Activated CD4-positive, alpha-beta T cell treated with anti-CD3 and anti-CD28 coated beads, Interleukin-2, amount 10 ng/mL, durations not matched to agents 7 days and 5 days (primary cell): ENCODE measurements at regions not wholly inside any gene's neighbourhood (a gene's known extent, or its start where the extent isn't known, plus 50 kb on each side); places are given as distances from the start of the nearest gene placed in this dataset.

ENCODE experiments used
- CTCF ChIA-PET: fragments of 350-600 bp; sonication (Branson Sonifier 250); formaldehyde crosslinking; loops from one replicate; lab custom pipeline; 2021; ENCODE audit warnings: antibody characterized with exemption; lab: Charles Lee
- POLR2A ChIA-PET: fragments of 350-600 bp; sonication (Branson Sonifier 250); formaldehyde crosslinking; loops from one replicate; lab custom pipeline; 2021; ENCODE audit warnings: antibody characterized with exemption; lab: Charles Lee
- DNase-seq: peaks from one replicate; pipeline ENCODE4 v3.0.0-alpha.2; 2020
- H3K27ac Mint-ChIP-seq: one replicate; pipeline ENCODE4 v1.8.0; 2021; ENCODE audit warnings: mild to moderate bottlenecking, moderate library complexity, mixed read lengths
- H3K27me3 Mint-ChIP-seq: one replicate; pipeline ENCODE4 v1.8.0; 2021; ENCODE audit warnings: mixed read lengths
- H3K36me3 Mint-ChIP-seq: one replicate; pipeline ENCODE4 v1.8.0; 2021; ENCODE audit warnings: low read depth, mixed read lengths
- H3K4me1 Mint-ChIP-seq: one replicate; pipeline ENCODE4 v1.8.0; 2021; ENCODE audit warnings: mixed read lengths
- H3K4me3 Mint-ChIP-seq: one replicate; pipeline ENCODE4 v1.8.0; 2021; ENCODE audit warnings: mild to moderate bottlenecking, moderate library complexity, mixed read lengths
- H3K9me3 Mint-ChIP-seq: one replicate; pipeline ENCODE4 v1.8.0; 2021; ENCODE audit warnings: mixed read lengths

- Mint-ChIP-seq H3K4me3 (no peak overlapping the region), H3K27me3 (no peaks in the 10 kb centered on the region), H3K27ac (no peak overlapping the region), H3K9me3 (no peaks in the 10 kb centered on the region), H3K4me1 (peaks cover 7% of the 10 kb centered on the region), H3K36me3 (no peaks in the 10 kb centered on the region)
- POLR2A ChIA-PET = no interaction called here
- CTCF ChIA-PET = no interaction called here
- DNase-seq = no peak
Observed at GRCh38 chr12:76637807-76638206, 78.2 kb upstream of the OSBPL8 start.

GRCh38 chr12:76639646-76640045 is 80.1 kb upstream of the OSBPL8 start:
- no peak overlapping the region for H3K27ac Mint-ChIP-seq
- H3K4me3 Mint-ChIP-seq = no peak overlapping the region
- no peak for DNase-seq
- no peaks in the 10 kb centered on the region for H3K36me3 Mint-ChIP-seq
- H3K9me3 Mint-ChIP-seq = no peaks in the 10 kb centered on the region
- peaks cover 7% of the 10 kb centered on the region for H3K4me1 Mint-ChIP-seq
- CTCF ChIA-PET = interaction anchor here (0.8 to 1.7 kb wide), 2 partner anchors 9 to 12 kb away, joined by 3 to 4 read pairs; no protein-coding TSS in a partner anchor
- POLR2A ChIA-PET = no interaction called here
- H3K27me3 Mint-ChIP-seq = no peaks in the 10 kb centered on the region

GRCh38 chr12:76641073-76641472 is 81.5 kb upstream of the OSBPL8 start:
- no peaks in the 10 kb centered on the region for H3K36me3 Mint-ChIP-seq

GRCh38 chr12:76641961-76642360 is 82.4 kb upstream of the OSBPL8 start:
- ChIA-PET CTCF (no interaction called here), POLR2A (no interaction called here)
- Mint-ChIP-seq H3K27me3 (no peaks in the 10 kb centered on the region), H3K36me3 (no peaks in the 10 kb centered on the region), H3K27ac (no peak overlapping the region), H3K4me1 (no peaks in the 10 kb centered on the region), H3K9me3 (no peaks in the 10 kb centered on the region), H3K4me3 (no peak overlapping the region)
- no peak for DNase-seq

More at GRCh38 chr12:76641073-76641472, 81.5 kb upstream of the OSBPL8 start:
- ChIA-PET CTCF (interaction anchor here (0.6 to 1.7 kb wide), 2 partner anchors 11 to 532 kb away, joined by 3 to 5 read pairs; no protein-coding TSS in a partner anchor), POLR2A (no interaction called here)
- no peak overlapping the region for H3K4me3 Mint-ChIP-seq
- no peak overlapping the region for H3K27ac Mint-ChIP-seq
- H3K9me3 Mint-ChIP-seq = no peaks in the 10 kb centered on the region
- no peak for DNase-seq
- no peaks in the 10 kb centered on the region for H3K27me3 Mint-ChIP-seq
- peaks cover 7% of the 10 kb centered on the region for H3K4me1 Mint-ChIP-seq

GRCh38 chr12:76643438-76643837 is 83.9 kb upstream of the OSBPL8 start:
- H3K4me1 Mint-ChIP-seq = no peaks in the 10 kb centered on the region
- DNase-seq = no peak
- H3K27me3 Mint-ChIP-seq = no peaks in the 10 kb centered on the region
- ChIA-PET POLR2A (no interaction called here), CTCF (no interaction called here)
- no peak overlapping the region for H3K27ac Mint-ChIP-seq
- no peaks in the 10 kb centered on the region for H3K36me3 Mint-ChIP-seq
- H3K9me3 Mint-ChIP-seq = no peaks in the 10 kb centered on the region
- H3K4me3 Mint-ChIP-seq = no peak overlapping the region

GRCh38 chr12:76644950-76645349 is 85.4 kb upstream of the OSBPL8 start:
- Mint-ChIP-seq H3K4me1 (no peaks in the 10 kb centered on the region), H3K27me3 (peaks cover 3% of the 10 kb centered on the region), H3K9me3 (no peaks in the 10 kb centered on the region), H3K27ac (no peak overlapping the region), H3K4me3 (no peak overlapping the region), H3K36me3 (no peaks in the 10 kb centered on the region)
- ChIA-PET POLR2A (interaction anchor here (0.6 kb wide), 1 partner anchor 118 kb away, joined by 5 read pairs; no protein-coding TSS in a partner anchor), CTCF (no interaction called here)
- no peak for DNase-seq

GRCh38 chr12:76645934-76646333 is 86.4 kb upstream of the OSBPL8 start:
- ChIA-PET POLR2A (no interaction called here), CTCF (no interaction called here)
- DNase-seq = no peak
- peaks cover 4% of the 10 kb centered on the region for H3K27me3 Mint-ChIP-seq
- no peaks in the 10 kb centered on the region for H3K9me3 Mint-ChIP-seq
- H3K4me3 Mint-ChIP-seq = no peak overlapping the region
- no peak overlapping the region for H3K27ac Mint-ChIP-seq
- no peaks in the 10 kb centered on the region for H3K36me3 Mint-ChIP-seq
- no peaks in the 10 kb centered on the region for H3K4me1 Mint-ChIP-seq

GRCh38 chr12:76646366-76646765 is 86.8 kb upstream of the OSBPL8 start:
- H3K4me3 Mint-ChIP-seq = no peak overlapping the region
- peaks cover 5% of the 10 kb centered on the region for H3K27me3 Mint-ChIP-seq
- CTCF ChIA-PET = interaction anchor here (1.2 kb wide), 1 partner anchor 12 kb away, joined by 3 read pairs; no protein-coding TSS in a partner anchor
- POLR2A ChIA-PET = no interaction called here
- no peaks in the 10 kb centered on the region for H3K4me1 Mint-ChIP-seq
- H3K36me3 Mint-ChIP-seq = no peaks in the 10 kb centered on the region
- no peak for DNase-seq
- H3K27ac Mint-ChIP-seq = no peak overlapping the region
- H3K9me3 Mint-ChIP-seq = no peaks in the 10 kb centered on the region

- Mint-ChIP-seq H3K9me3 (no peaks in the 10 kb centered on the region), H3K4me1 (no peaks in the 10 kb centered on the region), H3K4me3 (no peak overlapping the region), H3K36me3 (no peaks in the 10 kb centered on the region), H3K27me3 (peaks cover 6% of the 10 kb centered on the region), H3K27ac (no peak overlapping the region)
- ChIA-PET CTCF (no interaction called here), POLR2A (no interaction called here)
- no peak for DNase-seq
Observed at GRCh38 chr12:76649099-76649498, 89.5 kb upstream of the OSBPL8 start.

GRCh38 chr12:76652402-76652801 is 92.8 kb upstream of the OSBPL8 start:
- H3K9me3 Mint-ChIP-seq = peaks cover 3% of the 10 kb centered on the region
- no peak overlapping the region for H3K4me3 Mint-ChIP-seq
- no peaks in the 10 kb centered on the region for H3K36me3 Mint-ChIP-seq
- no peak overlapping the region for H3K27ac Mint-ChIP-seq
- ChIA-PET POLR2A (no interaction called here), CTCF (no interaction called here)
- no peak for DNase-seq
- no peaks in the 10 kb centered on the region for H3K4me1 Mint-ChIP-seq
- H3K27me3 Mint-ChIP-seq = peaks cover 10% of the 10 kb centered on the region

- ChIA-PET CTCF (no interaction called here), POLR2A (no interaction called here)
- Mint-ChIP-seq H3K4me1 (no peaks in the 10 kb centered on the region), H3K27me3 (peaks cover 12% of the 10 kb centered on the region), H3K36me3 (no peaks in the 10 kb centered on the region), H3K4me3 (no peak overlapping the region), H3K9me3 (peaks cover 3% of the 10 kb centered on the region), H3K27ac (no peak overlapping the region)
- no peak for DNase-seq
Observed at GRCh38 chr12:76653342-76653741, 93.8 kb upstream of the OSBPL8 start.

GRCh38 chr12:76664731-76665130 is 99.2 kb upstream of the ZDHHC17 start:
- CTCF ChIA-PET = no interaction called here
- POLR2A ChIA-PET = no interaction called here

GRCh38 chr12:76666290-76666835 is 97.6 kb upstream of the ZDHHC17 start:
- Mint-ChIP-seq H3K36me3 (no peaks in the 10 kb centered on the region), H3K9me3 (no peaks in the 10 kb centered on the region), H3K27ac (no peak overlapping the region), H3K27me3 (peaks cover 5% of the 10 kb centered on the region), H3K4me3 (no peak overlapping the region), H3K4me1 (peaks cover 8% of the 10 kb centered on the region)
- ChIA-PET CTCF (no interaction called here), POLR2A (interaction anchor here (0.6 kb wide), 1 partner anchor 97 kb away, joined by 4 read pairs; no protein-coding TSS in a partner anchor)
- DNase-seq = no peak

More at GRCh38 chr12:76664731-76665130, 99.2 kb upstream of the ZDHHC17 start:
- Mint-ChIP-seq H3K9me3 (no peaks in the 10 kb centered on the region), H3K27me3 (peaks cover 8% of the 10 kb centered on the region), H3K4me1 (peaks cover 8% of the 10 kb centered on the region), H3K27ac (no peak overlapping the region), H3K4me3 (no peak overlapping the region), H3K36me3 (no peaks in the 10 kb centered on the region)
- DNase-seq = no peak

GRCh38 chr12:76669981-76670380 is 93.9 kb upstream of the ZDHHC17 start:
- CTCF ChIA-PET = interaction anchor here (0.8 kb wide), 1 partner anchor 20 kb away, joined by 9 read pairs; no protein-coding TSS in a partner anchor
- H3K36me3 Mint-ChIP-seq = no peaks in the 10 kb centered on the region
- no peak overlapping the region for H3K27ac Mint-ChIP-seq
- peaks cover 8% of the 10 kb centered on the region for H3K4me1 Mint-ChIP-seq
- H3K27me3 Mint-ChIP-seq = peaks cover 3% of the 10 kb centered on the region
- no peaks in the 10 kb centered on the region for H3K9me3 Mint-ChIP-seq
- POLR2A ChIA-PET = no interaction called here
- H3K4me3 Mint-ChIP-seq = no peak overlapping the region
- no peak for DNase-seq
